Mesendoderm (in vitro differentiated cells): ENCODE measurements at regions not wholly inside any gene's neighbourhood (a gene's known extent, or its start where the extent isn't known, plus 50 kb on each side); places are given as distances from the start of the nearest gene placed in this dataset.

Experiments
- DNase-seq: peaks from one replicate; pipeline ENCODE4 v3.0.0; 2013
- H2AK5ac ChIP-seq: 2 replicates; pipeline ENCODE4 v1.6.1; 2013; ENCODE audit warnings: low read length, inconsistent platforms
- H2BK120ac ChIP-seq: 2 replicates; pipeline ENCODE4 v1.6.1; 2013; ENCODE audit warnings: low read depth, mild to moderate bottlenecking, low read length, moderate library complexity, mixed read lengths
- H2BK15ac ChIP-seq: replicated peaks from 2 replicates; pipeline ENCODE4 v1.6.1; 2013; ENCODE audit warnings: low read depth, mild to moderate bottlenecking, moderate library complexity
- H2BK5ac ChIP-seq: 2 replicates; pipeline ENCODE4 v1.6.1; 2013; ENCODE audit warnings: low read length, inconsistent platforms
- H3K18ac ChIP-seq: 2 replicates; pipeline ENCODE4 v1.6.1; 2013; ENCODE audit warnings: mild to moderate bottlenecking, low read length, mixed read lengths
- H3K23ac ChIP-seq: one replicate; pipeline ENCODE4 v1.6.1; 2013; ENCODE audit warnings: low read length
- H3K27ac ChIP-seq: 2 replicates; pipeline ENCODE4 v1.5.1; 2013; ENCODE audit warnings: low read depth, mild to moderate bottlenecking, inconsistent platforms, low read length, moderate library complexity
- H3K27me3 ChIP-seq: 2 replicates; pipeline ENCODE4 v1.6.1; 2013; ENCODE audit warnings: low read length, control low read depth, mild to moderate bottlenecking, inconsistent platforms; ENCODE audit not compliant: insufficient read depth, poor library complexity
- H3K36me3 ChIP-seq: 2 replicates; pipeline ENCODE4 v1.6.1; 2013; ENCODE audit warnings: low read length, inconsistent platforms; ENCODE audit not compliant: control insufficient read depth, insufficient read depth
- H3K4ac ChIP-seq: one replicate; pipeline ENCODE4 v1.6.1; 2013; ENCODE audit warnings: low read depth, mild to moderate bottlenecking, low read length, moderate library complexity
- H3K4me1 ChIP-seq: 2 replicates; pipeline ENCODE4 v1.6.1; 2013; ENCODE audit warnings: low read depth, low read length, inconsistent platforms; ENCODE audit not compliant: control insufficient read depth
- H3K4me2 ChIP-seq: 2 replicates; pipeline ENCODE4 v1.6.1; 2013; ENCODE audit warnings: low read length
- H3K4me3 ChIP-seq: 2 replicates; pipeline ENCODE4 v1.5.1; 2013; ENCODE audit warnings: mild to moderate bottlenecking, low read length
- H3K56ac ChIP-seq: one replicate; pipeline ENCODE4 v1.6.1; 2013; ENCODE audit warnings: low read length
- H3K79me1 ChIP-seq: 2 replicates; pipeline ENCODE4 v1.6.1; 2013; ENCODE audit warnings: low read length, inconsistent platforms
- H3K79me2 ChIP-seq: 2 replicates; pipeline ENCODE4 v1.6.1; 2013; ENCODE audit warnings: mild to moderate bottlenecking, low read length; ENCODE audit not compliant: control insufficient read depth, insufficient read depth
- H3K9ac ChIP-seq: 2 replicates; pipeline ENCODE4 v1.6.1; 2013; ENCODE audit warnings: low read length, inconsistent platforms
- H4K5ac ChIP-seq: one replicate; pipeline ENCODE4 v1.6.1; 2013; ENCODE audit warnings: low read length
- H4K8ac ChIP-seq: one replicate; pipeline ENCODE4 v1.6.1; 2013; ENCODE audit warnings: low read depth, mild to moderate bottlenecking, control low read depth, low read length, moderate library complexity
- WGBS: extraction: QIAGEN DNeasy Blood & Tissue Kit; methylation state at CpG from one replicate; pipeline ENCODE4 v1.1.7; 2013; ENCODE audit warnings: low lambda C conversion rate, missing lambda C conversion rate; ENCODE audit not compliant: insufficient coverage; ENCODE audit errors: extremely low coverage; 5-methylcytosine and 5-hydroxymethylcytosine counted together

DNA sequence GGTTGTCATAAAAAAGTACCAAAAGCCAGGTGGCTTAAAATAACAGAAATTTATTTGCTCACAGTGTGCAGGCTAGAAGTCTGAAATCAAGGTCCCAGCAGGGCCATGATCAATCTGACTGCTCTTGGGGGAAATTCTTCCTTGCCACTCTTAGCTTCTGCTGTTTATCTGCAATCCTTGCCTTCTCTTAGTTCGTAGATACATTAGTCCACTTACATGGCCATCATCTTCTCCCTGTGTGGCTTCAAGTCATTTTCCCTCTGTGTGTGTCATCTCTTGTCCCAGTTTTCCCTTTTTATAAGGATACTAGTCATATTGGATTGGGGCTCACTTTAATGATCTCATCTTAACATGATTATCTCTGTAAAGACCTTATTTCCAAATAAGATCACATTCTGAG, 124.0 kb upstream of the NCAM2 start:
- no peak overlapping the region for H3K18ac ChIP-seq
- H3K4me1 ChIP-seq, result no peaks in the 10 kb centered on the region
- H2BK5ac ChIP-seq, result no peak overlapping the region
- no peak overlapping the region for H3K4me2 ChIP-seq
- H3K27me3 ChIP-seq, result no peaks in the 10 kb centered on the region
- H2BK120ac ChIP-seq, result no peak overlapping the region
- no peak overlapping the region for H4K8ac ChIP-seq
- H3K9ac ChIP-seq, result no peak overlapping the region
- no peak overlapping the region for H3K4ac ChIP-seq
- no peak overlapping the region for H3K56ac ChIP-seq
- no peaks in the 10 kb centered on the region for H3K36me3 ChIP-seq
- no peak overlapping the region for H3K27ac ChIP-seq
- no peak for DNase-seq
- H4K5ac ChIP-seq, result no peak overlapping the region
- H3K79me2 ChIP-seq, result no peaks in the 10 kb centered on the region
- WGBS, result no CpG with 5 or more reads among the region's 1 CpG
- H3K79me1 ChIP-seq, result no peaks in the 10 kb centered on the region
- no peak overlapping the region for H2BK15ac ChIP-seq
- no peak overlapping the region for H2AK5ac ChIP-seq
- H3K4me3 ChIP-seq, result no peak overlapping the region
- no peak overlapping the region for H3K23ac ChIP-seq

DNA sequence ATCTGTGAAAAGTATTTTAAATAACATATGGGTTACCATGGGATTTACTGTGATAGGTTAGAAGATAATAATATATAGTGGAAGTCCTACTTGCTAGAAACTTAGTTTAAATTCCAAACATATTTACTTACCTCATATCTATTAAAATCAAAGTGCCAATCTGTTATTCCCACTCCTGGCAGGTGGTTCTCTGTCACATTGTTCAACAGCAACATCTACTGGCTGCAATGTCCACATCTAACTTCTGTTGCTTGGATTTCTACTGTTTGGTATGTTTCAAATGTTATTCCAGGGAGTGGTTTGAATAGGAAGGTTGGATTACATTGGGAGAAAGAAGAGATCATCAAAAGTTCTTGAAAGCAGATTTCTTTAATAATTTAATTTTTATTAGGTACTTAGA, 122.5 kb upstream of the NCAM2 start:
- Histone ChIP-seq H2AK5ac (no peak overlapping the region), H4K5ac (no peak overlapping the region), H3K4me3 (no peak overlapping the region), H2BK15ac (no peak overlapping the region), H3K4ac (no peak overlapping the region), H2BK120ac (no peak overlapping the region), H3K4me1 (no peaks in the 10 kb centered on the region), H3K36me3 (no peaks in the 10 kb centered on the region), H3K27ac (no peak overlapping the region), H3K56ac (no peak overlapping the region), H3K4me2 (no peak overlapping the region), H3K79me1 (no peaks in the 10 kb centered on the region), H3K18ac (no peak overlapping the region), H4K8ac (no peak overlapping the region), H3K27me3 (no peaks in the 10 kb centered on the region), H2BK5ac (no peak overlapping the region), H3K79me2 (no peaks in the 10 kb centered on the region), H3K23ac (no peak overlapping the region), H3K9ac (no peak overlapping the region)
- peak; percentile 17 for DNase-seq

DNA sequence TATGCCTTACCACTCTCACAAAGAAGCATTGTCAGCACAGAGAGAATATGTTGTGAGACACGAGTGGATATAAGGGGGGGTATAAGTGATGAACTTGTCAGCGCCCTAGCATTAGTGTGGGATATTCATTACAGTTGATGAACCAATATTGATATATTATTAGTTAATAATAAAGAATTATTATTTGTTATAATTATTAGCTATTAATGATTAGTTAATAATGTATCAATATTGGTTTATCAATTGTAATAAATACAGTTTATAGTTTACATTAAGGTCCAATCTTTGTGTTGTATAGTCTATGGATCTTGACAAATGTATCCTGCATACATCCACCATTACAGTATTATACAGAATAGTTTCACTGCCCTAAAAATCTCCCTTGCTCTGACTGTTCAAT, 120.2 kb upstream of the NCAM2 start:
- no CpG with 5 or more reads among the region's 2 CpGs for WGBS

DNA sequence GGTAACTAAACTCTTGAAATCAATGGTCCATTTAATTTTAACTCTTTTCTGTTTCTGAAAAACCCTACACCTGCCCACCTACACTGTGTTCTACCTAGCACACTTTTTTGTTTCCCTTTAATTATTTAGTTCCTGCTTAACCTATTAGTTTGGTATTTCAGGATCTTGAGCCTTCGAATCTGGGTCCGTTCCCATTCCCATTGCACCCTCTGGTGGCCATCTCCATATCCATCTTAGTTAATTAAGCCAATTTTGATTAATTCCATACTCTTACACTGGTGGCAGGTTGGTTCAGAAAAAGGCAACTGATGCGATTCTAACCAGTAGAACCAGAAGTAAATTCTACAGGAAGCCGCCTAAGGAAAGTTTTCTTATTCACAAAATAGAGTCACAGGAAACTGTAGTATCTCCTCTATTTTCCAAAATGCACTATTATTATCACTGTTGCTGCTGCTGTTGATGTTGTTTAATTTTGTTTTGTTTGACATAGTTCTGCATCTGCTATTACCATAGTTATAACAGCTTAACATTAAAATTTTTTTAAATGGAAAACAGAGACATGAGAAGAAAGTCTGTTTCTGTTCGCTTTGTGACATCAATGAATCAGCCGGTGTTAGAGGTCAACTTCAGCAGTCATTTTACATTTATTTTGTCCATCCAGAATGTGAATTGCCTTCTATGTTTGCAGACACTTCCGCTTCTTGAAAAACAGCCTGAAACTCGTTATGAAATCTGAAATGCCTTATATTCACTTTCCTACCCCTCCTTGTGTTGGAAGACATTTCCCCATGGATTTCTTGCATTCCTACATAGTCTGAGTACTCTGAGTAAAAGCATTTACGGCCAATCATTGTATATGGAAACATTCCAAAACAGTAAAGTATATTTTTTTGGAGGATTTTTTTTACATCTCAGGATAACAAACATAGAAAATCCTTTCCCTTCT, 115.5 kb upstream of the NCAM2 start:
- no CpG with 5 or more reads among the region's 9 CpGs for WGBS
- H3K56ac ChIP-seq, result no peak overlapping the region

More for the DNA sequence above, 120.2 kb upstream of the NCAM2 start:
- H3K4ac ChIP-seq, result no peak overlapping the region
- no peak overlapping the region for H3K4me2 ChIP-seq
- H2BK15ac ChIP-seq, result no peak overlapping the region
- no peak overlapping the region for H2AK5ac ChIP-seq
- no peak overlapping the region for H3K27ac ChIP-seq
- no peak overlapping the region for H4K8ac ChIP-seq
- no peaks in the 10 kb centered on the region for H3K4me1 ChIP-seq
- H3K79me1 ChIP-seq, result no peaks in the 10 kb centered on the region
- H3K27me3 ChIP-seq, result no peaks in the 10 kb centered on the region
- no peak overlapping the region for H3K23ac ChIP-seq
- no peak overlapping the region for H2BK5ac ChIP-seq
- no peak for DNase-seq
- H3K56ac ChIP-seq, result no peak overlapping the region
- H3K9ac ChIP-seq, result no peak overlapping the region
- no peaks in the 10 kb centered on the region for H3K79me2 ChIP-seq
- H2BK120ac ChIP-seq, result no peak overlapping the region
- no peak overlapping the region for H3K4me3 ChIP-seq
- no peak overlapping the region for H4K5ac ChIP-seq
- H3K18ac ChIP-seq, result no peak overlapping the region
- no peaks in the 10 kb centered on the region for H3K36me3 ChIP-seq

DNA sequence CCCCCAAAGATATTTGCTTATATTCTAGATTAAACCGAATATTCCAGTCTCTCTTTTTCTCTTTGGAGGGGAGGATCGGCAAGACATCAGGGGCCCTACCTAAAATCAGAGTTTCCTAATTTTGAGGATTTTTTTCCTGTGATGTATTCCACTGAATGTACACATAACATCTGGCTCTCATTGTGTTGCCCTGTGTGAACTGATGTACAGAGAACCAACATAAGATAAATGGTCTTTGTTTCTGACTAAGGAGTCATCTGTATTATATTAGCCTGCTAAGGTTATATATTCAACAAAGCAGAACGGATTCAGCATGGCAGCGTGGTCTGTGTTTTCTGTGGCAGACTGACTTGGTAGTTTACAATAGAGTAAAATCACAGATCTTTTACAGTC, 114.8 kb upstream of the NCAM2 start:
- Histone ChIP-seq H3K27me3 (no peaks in the 10 kb centered on the region), H2BK5ac (no peak overlapping the region), H2BK120ac (no peak overlapping the region), H3K23ac (no peak overlapping the region), H4K8ac (no peak overlapping the region), H3K79me2 (no peaks in the 10 kb centered on the region), H3K9ac (no peak overlapping the region), H4K5ac (no peak overlapping the region), H3K4me2 (no peak overlapping the region), H3K56ac (no peak overlapping the region), H3K79me1 (no peaks in the 10 kb centered on the region), H3K36me3 (no peaks in the 10 kb centered on the region), H3K4ac (no peak overlapping the region), H2AK5ac (no peak overlapping the region), H2BK15ac (no peak overlapping the region), H3K4me3 (no peak overlapping the region), H3K27ac (no peak overlapping the region), H3K4me1 (no peaks in the 10 kb centered on the region), H3K18ac (no peak overlapping the region)
- DNase-seq, result no peak
- WGBS, result no CpG with 5 or more reads among the region's 4 CpGs

More for the DNA sequence above, 115.5 kb upstream of the NCAM2 start:
- no peak overlapping the region for H4K5ac ChIP-seq
- no peak overlapping the region for H4K8ac ChIP-seq
- H2AK5ac ChIP-seq, result no peak overlapping the region
- no peaks in the 10 kb centered on the region for H3K4me1 ChIP-seq
- H3K18ac ChIP-seq, result no peak overlapping the region
- no peak overlapping the region for H3K23ac ChIP-seq
- H2BK120ac ChIP-seq, result no peak overlapping the region
- H3K27ac ChIP-seq, result no peak overlapping the region
- H3K79me1 ChIP-seq, result no peaks in the 10 kb centered on the region
- no peak overlapping the region for H2BK5ac ChIP-seq
- H3K9ac ChIP-seq, result no peak overlapping the region
- H3K4me2 ChIP-seq, result no peak overlapping the region
- peak; percentile 64 for DNase-seq
- H3K27me3 ChIP-seq, result no peaks in the 10 kb centered on the region
- H3K4ac ChIP-seq, result no peak overlapping the region
- H3K79me2 ChIP-seq, result no peaks in the 10 kb centered on the region
- H2BK15ac ChIP-seq, result no peak overlapping the region
- no peaks in the 10 kb centered on the region for H3K36me3 ChIP-seq
- H3K4me3 ChIP-seq, result no peak overlapping the region

DNA sequence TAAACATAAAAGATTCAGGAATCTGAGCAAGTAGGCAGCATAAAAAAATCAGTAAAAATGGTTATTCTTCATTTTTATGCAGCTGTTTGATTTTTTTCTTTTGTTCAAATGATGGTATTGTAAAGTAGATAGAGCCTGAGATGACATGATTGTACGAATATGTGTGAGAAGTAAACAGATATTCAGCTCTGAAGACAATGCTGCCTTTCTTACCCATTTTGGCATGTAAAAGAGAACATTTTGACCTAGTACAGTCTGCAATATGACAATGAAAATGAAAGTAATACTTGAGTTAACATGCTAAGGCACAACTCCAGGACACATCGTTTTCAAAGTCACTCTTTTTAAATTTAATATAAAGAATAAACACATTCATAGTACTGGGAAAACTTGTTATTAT, 95.7 kb upstream of the NCAM2 start:
- Histone ChIP-seq H3K4me3 (no peak overlapping the region), H3K4me1 (no peaks in the 10 kb centered on the region), H2AK5ac (no peak overlapping the region), H3K27ac (no peak overlapping the region), H3K79me1 (no peaks in the 10 kb centered on the region), H4K8ac (no peak overlapping the region), H4K5ac (no peak overlapping the region), H3K18ac (no peak overlapping the region), H3K36me3 (no peaks in the 10 kb centered on the region), H2BK15ac (no peak overlapping the region), H3K9ac (no peak overlapping the region), H2BK5ac (no peak overlapping the region), H3K4ac (no peak overlapping the region), H3K27me3 (no peaks in the 10 kb centered on the region), H3K56ac (no peak overlapping the region), H3K4me2 (no peak overlapping the region), H3K23ac (no peak overlapping the region), H3K79me2 (no peaks in the 10 kb centered on the region), H2BK120ac (no peak overlapping the region)
- WGBS, result no CpG with 5 or more reads among the region's 2 CpGs
- DNase-seq, result no peak
